Naive thymus-derived CD4-positive, alpha-beta T cell (primary cell): ENCODE measurements at regions not wholly inside any gene's neighbourhood (a gene's known extent, or its start where the extent isn't known, plus 50 kb on each side); places are given as distances from the start of the nearest gene placed in this dataset.

ENCODE experiments used
- ATAC-seq: fragments of 150-1000 bp; cut with Tn5 transposase; 2 replicates; pipeline ENCODE4 v1.10.0; 2021; ENCODE audit warnings: mild to moderate bottlenecking, moderate library complexity
- CTCF ChIA-PET: fragments of 350-600 bp; sonication (Branson Sonifier 250); formaldehyde crosslinking; loops from one replicate; lab custom pipeline; 2021; ENCODE audit warnings: antibody characterized with exemption; lab: Charles Lee
- POLR2A ChIA-PET: fragments of 350-600 bp; sonication (Branson Sonifier 250); formaldehyde crosslinking; loops from one replicate; lab custom pipeline; 2021; ENCODE audit warnings: antibody characterized with exemption, inconsistent platforms; lab: Charles Lee
- DNase-seq, 9 donors: peaks; one replicate each; pipeline versions ENCODE4 v3.0.0 to v3.0.0-alpha.2; 2020 to 2022; ENCODE audit warnings: mixed read lengths in 1 of 9
- H3K27ac ChIP-seq: one replicate; pipeline ENCODE4 v1.7.0; 2013; ENCODE audit warnings: mild to moderate bottlenecking, low read depth, low read length, moderate library complexity
- H3K27me3 ChIP-seq, 2 donors: one replicate each; pipeline ENCODE4 v1.7.0; 2013; ENCODE audit warnings: low read length in 2 of 2, mild to moderate bottlenecking in 2 of 2, moderate library complexity in 2 of 2; ENCODE audit not compliant: control insufficient read depth in 2 of 2, insufficient read depth in 2 of 2
- H3K36me3 ChIP-seq, 3 experiments: 1 replicate in 2 of 3; 2 replicates in 1 of 3; pipeline ENCODE4 v1.7.0; 2013; ENCODE audit warnings: low read length in 3 of 3, mild to moderate bottlenecking in 3 of 3, moderate library complexity in 1 of 3; ENCODE audit not compliant: insufficient read depth in 3 of 3, control insufficient read depth in 2 of 3
- H3K4me1 ChIP-seq, 2 donors: one replicate each; pipeline ENCODE4 v1.7.0; 2013; ENCODE audit warnings: low read length in 2 of 2, mild to moderate bottlenecking in 2 of 2, moderate library complexity in 1 of 2; ENCODE audit not compliant: control insufficient read depth in 2 of 2, insufficient read depth in 2 of 2
- H3K4me3 ChIP-seq: 2 replicates; pipeline ENCODE4 v1.7.0; 2013; ENCODE audit warnings: mild to moderate bottlenecking, low read length
- H3K9me3 ChIP-seq, 3 experiments: 1 replicate in 2 of 3; 2 replicates in 1 of 3; pipeline ENCODE4 v1.7.0; 2013; ENCODE audit warnings: low read length in 3 of 3; ENCODE audit not compliant: control insufficient read depth in 2 of 3
- H3K27ac Mint-ChIP-seq, 9 donors: one replicate each; pipeline ENCODE4 v1.8.0; 2020 to 2022; ENCODE audit warnings: mixed read lengths in 9 of 9, mild to moderate bottlenecking in 8 of 9, moderate library complexity in 5 of 9, inconsistent platforms in 2 of 9
- H3K27me3 Mint-ChIP-seq, 5 donors: one replicate each; pipeline ENCODE4 v1.8.0; 2021 to 2022; ENCODE audit warnings: mixed read lengths in 5 of 5, mild to moderate bottlenecking in 1 of 5
- H3K36me3 Mint-ChIP-seq, 5 donors: one replicate each; pipeline ENCODE4 v1.8.0; 2020 to 2022; ENCODE audit warnings: mixed read lengths in 5 of 5, mild to moderate bottlenecking in 3 of 5, inconsistent platforms in 1 of 5
- H3K4me1 Mint-ChIP-seq, 7 donors: one replicate each; pipeline ENCODE4 v1.8.0; 2020 to 2022; ENCODE audit warnings: mixed read lengths in 7 of 7, mild to moderate bottlenecking in 3 of 7, inconsistent platforms in 1 of 7
- H3K4me3 Mint-ChIP-seq, 10 donors: one replicate each; pipeline ENCODE4 v1.8.0; 2020 to 2022; ENCODE audit warnings: mild to moderate bottlenecking in 10 of 10, mixed read lengths in 10 of 10, moderate library complexity in 6 of 10, inconsistent platforms in 2 of 10
- H3K9me3 Mint-ChIP-seq, 11 donors: one replicate each; pipeline ENCODE4 v1.8.0; 2020 to 2022; ENCODE audit warnings: mixed read lengths in 11 of 11, mild to moderate bottlenecking in 4 of 11, inconsistent platforms in 1 of 11, moderate library complexity in 1 of 11
- intact Hi-C, 2 donors: fragments of 100-400 bp; cut with micrococcal nuclease; formaldehyde crosslinking; loops; one replicate each; pipeline ENCODE4 v1.15.1; 2023

GRCh38 chr16:51449441-51449840 lies 298.4 kb upstream of the SALL1 start:
- Mint-ChIP-seq H3K4me3 (no peak overlapping the region), H3K4me1 (no peaks in the 10 kb centered on the region), H3K36me3 (no peaks in the 10 kb centered on the region), H3K27ac (no peak overlapping the region), H3K9me3 (peaks cover 0 to 9% (median 1%) of the 10 kb centered on the region in 11 donors), H3K27me3 (no peaks in the 10 kb centered on the region)
- POLR2A ChIA-PET, result no interaction called here
- Histone ChIP-seq H3K27ac (no peak overlapping the region), H3K4me1 (no peaks in the 10 kb centered on the region), H3K4me3 (no peak overlapping the region), H3K27me3 (no peaks in the 10 kb centered on the region), H3K9me3 (no peaks in the 10 kb centered on the region), H3K36me3 (no peaks in the 10 kb centered on the region)
- intact Hi-C loops, result no loop called here
- no peak for ATAC-seq
- no peak for DNase-seq
- CTCF ChIA-PET, result no interaction called here

GRCh38 chr16:51445250-51445649 lies 294.2 kb upstream of the SALL1 start:
- intact Hi-C loops, result no loop called here
- peaks cover 13 to 21% (median 16%) of the 10 kb centered on the region in 5 donors for H3K27me3 Mint-ChIP-seq
- Histone ChIP-seq H3K27ac (no peak overlapping the region), H3K4me3 (no peak overlapping the region), H3K9me3 (no peaks in the 10 kb centered on the region), H3K36me3 (no peaks in the 10 kb centered on the region), H3K4me1 (no peaks in the 10 kb centered on the region), H3K27me3 (no peaks in the 10 kb centered on the region)
- ATAC-seq (no peak), DNase-seq (no peak)
- H3K4me1 Mint-ChIP-seq, result no peaks in the 10 kb centered on the region
- H3K36me3 Mint-ChIP-seq, result no peaks in the 10 kb centered on the region
- CTCF ChIA-PET, result no interaction called here
- no peak overlapping the region for H3K4me3 Mint-ChIP-seq
- POLR2A ChIA-PET, result no interaction called here
- no peak overlapping the region for H3K27ac Mint-ChIP-seq
- peaks cover 0 to 19% (median 2%) of the 10 kb centered on the region in 11 donors for H3K9me3 Mint-ChIP-seq

GRCh38 chr16:51443934-51444333 lies 292.9 kb upstream of the SALL1 start:
- no peaks in the 10 kb centered on the region for H3K27me3 ChIP-seq
- H3K36me3 ChIP-seq, result no peaks in the 10 kb centered on the region
- Mint-ChIP-seq H3K9me3 (peaks cover 0 to 20% (median 2%) of the 10 kb centered on the region in 11 donors), H3K4me1 (no peaks in the 10 kb centered on the region), H3K27me3 (peaks cover 17 to 30% (median 25%) of the 10 kb centered on the region in 5 donors), H3K27ac (no peak overlapping the region), H3K4me3 (no peak overlapping the region), H3K36me3 (no peaks in the 10 kb centered on the region)
- intact Hi-C loops, result no loop called here
- ATAC-seq (no peak), DNase-seq (no peak)
- H3K4me1 ChIP-seq, result no peaks in the 10 kb centered on the region
- H3K9me3 ChIP-seq, result no peaks in the 10 kb centered on the region
- POLR2A ChIA-PET, result no interaction called here
- H3K4me3 ChIP-seq, result no peak overlapping the region
- CTCF ChIA-PET, result no interaction called here
- H3K27ac ChIP-seq, result no peak overlapping the region

GRCh38 chr16:51442141-51442870 lies 291.2 kb upstream of the SALL1 start:
- intact Hi-C loops, result no loop called here
- ATAC-seq, result no peak
- POLR2A ChIA-PET, result no interaction called here

GRCh38 chr16:51440131-51440889 lies 289.2 kb upstream of the SALL1 start:
- no peaks in the 10 kb centered on the region for H3K36me3 ChIP-seq
- H3K27me3 ChIP-seq, result no peaks in the 10 kb centered on the region
- peaks cover 18 to 43% (median 29%) of the 10 kb centered on the region in 5 donors for H3K27me3 Mint-ChIP-seq
- H3K4me3 ChIP-seq, result no peak overlapping the region
- peaks cover 0 to 15% (median 2%) of the 10 kb centered on the region in 11 donors for H3K9me3 Mint-ChIP-seq
- ATAC-seq (no peak), DNase-seq (no peak)
- H3K36me3 Mint-ChIP-seq, result peaks cover 0 to 4% (median 0%) of the 10 kb centered on the region in 5 donors
- POLR2A ChIA-PET, result no interaction called here
- H3K4me3 Mint-ChIP-seq, result no peak overlapping the region
- no peaks in the 10 kb centered on the region for H3K9me3 ChIP-seq
- intact Hi-C loops, result no loop called here
- H3K27ac Mint-ChIP-seq, result no peak overlapping the region
- no peak overlapping the region for H3K27ac ChIP-seq
- H3K4me1 Mint-ChIP-seq, result no peaks in the 10 kb centered on the region
- CTCF ChIA-PET, result no interaction called here
- no peaks in the 10 kb centered on the region for H3K4me1 ChIP-seq

More at GRCh38 chr16:51442141-51442870, 291.2 kb upstream of the SALL1 start:
- Mint-ChIP-seq H3K27me3 (peaks cover 18 to 41% (median 28%) of the 10 kb centered on the region in 5 donors), H3K4me3 (no peak overlapping the region), H3K27ac (no peak overlapping the region), H3K9me3 (peaks cover 0 to 19% (median 2%) of the 10 kb centered on the region in 11 donors), H3K36me3 (peaks cover 0 to 4% (median 0%) of the 10 kb centered on the region in 5 donors), H3K4me1 (no peaks in the 10 kb centered on the region)
- Histone ChIP-seq H3K27ac (no peak overlapping the region), H3K4me1 (no peaks in the 10 kb centered on the region), H3K27me3 (no peaks in the 10 kb centered on the region), H3K36me3 (no peaks in the 10 kb centered on the region), H3K9me3 (no peaks in the 10 kb centered on the region), H3K4me3 (no peak overlapping the region)
- CTCF ChIA-PET, result no interaction called here
- no peak for DNase-seq

- ATAC-seq (no peak), DNase-seq (no peak)
- no peak overlapping the region for H3K4me3 ChIP-seq
- H3K9me3 Mint-ChIP-seq, result peaks cover 0 to 17% (median 5%) of the 10 kb centered on the region in 11 donors
- H3K4me1 Mint-ChIP-seq, result no peaks in the 10 kb centered on the region
- no peaks in the 10 kb centered on the region for H3K27me3 ChIP-seq
- ChIA-PET POLR2A (no interaction called here), CTCF (no interaction called here)
- no peak overlapping the region for H3K4me3 Mint-ChIP-seq
- H3K27ac ChIP-seq, result no peak overlapping the region
- H3K4me1 ChIP-seq, result no peaks in the 10 kb centered on the region
- intact Hi-C loops, result no loop called here
- H3K9me3 ChIP-seq, result no peaks in the 10 kb centered on the region
- no peak overlapping the region for H3K27ac Mint-ChIP-seq
- peaks cover 0 to 8% (median 0%) of the 10 kb centered on the region in 5 donors for H3K36me3 Mint-ChIP-seq
- H3K27me3 Mint-ChIP-seq, result peaks cover 18 to 43% (median 29%) of the 10 kb centered on the region in 5 donors
- no peaks in the 10 kb centered on the region for H3K36me3 ChIP-seq
Measured at GRCh38 chr16:51439271-51439670, 288.2 kb upstream of the SALL1 start.
